HG03097 (cell line): ENCODE measurements at regions not wholly inside any gene's neighbourhood (a gene's known extent, or its start where the extent isn't known, plus 50 kb on each side); places are given as distances from the start of the nearest gene placed in this dataset.
"Not testable (repeated sequence)": the region's sequence is repeated elsewhere in the genome, so short reads cannot be mapped to it uniquely, and the experiment has no call there.

Experiments
- ATAC-seq: cut with Tn5 transposase; IDR thresholded peaks from one replicate; pipeline ENCODE4 v1.9.1; 2021; ENCODE audit not compliant: unreplicated experiment, low FRiP score

- ATAC-seq, result no peak
These were observed 56.3 kb upstream of the DAAM1 start for GRCh38 chr14:59131938-59132795.

GRCh38 chr14:59132796-59133494 lies 55.5 kb upstream of the DAAM1 start:
- no peak for ATAC-seq

GRCh38 chr14:59133709-59134108 lies 54.8 kb upstream of the DAAM1 start:
- no peak for ATAC-seq

- ATAC-seq, result no peak
These were observed 54.2 kb upstream of the DAAM1 start for GRCh38 chr14:59134307-59134706.

GRCh38 chr14:59137256-59137655 lies 51.2 kb upstream of the DAAM1 start:
- ATAC-seq, result no peak

- not testable (repeated sequence) for ATAC-seq
These were observed 49.9 kb upstream of the DAAM1 start for GRCh38 chr14:59138576-59138975.
